LHCN-M2 (cell line): ENCODE measurements at regions not wholly inside any gene's neighbourhood (a gene's known extent, or its start where the extent isn't known, plus 50 kb on each side); places are given as distances from the start of the nearest gene placed in this dataset.

Experiments
- DNase-seq: peaks from one replicate; pipeline ENCODE4 v3.0.0-alpha.2; 2012; ENCODE audit warnings: low read depth

- no peak for DNase-seq
Observed at GRCh38 chr20:41887500-41887899, 269.3 kb upstream of the CHD6 start.

DNA sequence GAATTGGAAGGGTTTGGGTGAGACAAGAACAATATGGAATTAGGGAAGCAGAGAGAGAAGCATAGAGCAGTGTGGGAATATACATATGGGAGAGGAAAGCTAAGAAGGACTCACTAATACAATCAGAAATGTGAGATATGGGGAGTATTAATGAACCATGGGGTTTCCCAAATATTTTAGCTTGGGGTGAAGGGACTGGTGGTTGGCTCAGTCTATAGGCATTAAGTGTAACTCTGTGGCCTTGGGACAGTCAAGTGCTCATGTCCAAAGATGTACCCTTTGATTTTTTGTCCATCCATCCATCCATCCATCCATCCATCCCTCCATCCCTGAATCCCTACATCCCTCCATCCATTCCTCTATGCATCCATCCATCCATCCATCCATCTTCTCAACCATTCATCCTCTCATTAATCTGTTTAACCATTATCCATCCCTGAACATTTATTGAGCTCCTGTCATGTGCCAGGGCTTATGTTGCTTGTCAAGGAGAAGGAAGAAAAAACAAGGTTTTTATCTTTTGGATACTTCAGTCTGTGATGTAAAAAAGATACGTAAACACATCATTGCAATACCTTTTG is 263.4 kb upstream of the CHD6 start:
- DNase-seq = no peak

DNA sequence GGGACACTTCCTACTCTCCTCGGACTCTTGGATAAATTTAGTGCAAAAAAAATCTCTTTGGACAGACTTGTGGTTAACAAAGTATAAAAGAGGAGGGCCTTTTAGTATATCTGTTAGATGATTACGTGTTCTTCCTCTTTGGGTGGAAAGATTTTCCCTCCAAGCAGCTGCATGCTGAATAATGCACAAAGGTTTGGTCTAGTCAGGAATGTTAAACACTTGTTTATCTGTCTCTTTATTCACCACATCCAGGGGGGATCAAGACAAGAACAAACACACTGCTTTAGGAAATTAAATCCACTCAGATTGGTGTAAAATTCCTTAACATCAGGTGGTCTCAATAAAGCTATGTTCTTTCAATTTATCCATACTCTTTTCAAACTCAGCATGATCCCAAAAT is 260.9 kb upstream of the CHD6 start:
- DNase-seq = no peak

DNA sequence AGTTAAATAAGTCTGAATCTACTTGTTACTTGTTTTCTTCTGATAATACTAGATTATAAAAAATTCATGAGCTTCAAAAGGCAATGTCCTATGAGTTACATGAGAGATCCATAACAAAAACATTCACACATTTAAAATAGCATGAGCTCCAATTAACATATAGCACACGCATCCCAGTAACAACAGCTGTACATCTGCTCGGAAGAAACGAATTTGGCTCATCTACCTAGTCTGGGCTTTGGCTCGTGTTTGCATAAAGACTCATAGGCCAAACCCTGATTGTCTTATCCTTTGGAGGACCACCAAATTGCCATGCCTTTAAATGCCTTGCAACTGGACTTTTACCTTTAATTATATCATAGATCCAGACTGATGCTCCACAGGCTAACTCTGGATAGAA is 259.7 kb upstream of the CHD6 start:
- no peak for DNase-seq

DNA sequence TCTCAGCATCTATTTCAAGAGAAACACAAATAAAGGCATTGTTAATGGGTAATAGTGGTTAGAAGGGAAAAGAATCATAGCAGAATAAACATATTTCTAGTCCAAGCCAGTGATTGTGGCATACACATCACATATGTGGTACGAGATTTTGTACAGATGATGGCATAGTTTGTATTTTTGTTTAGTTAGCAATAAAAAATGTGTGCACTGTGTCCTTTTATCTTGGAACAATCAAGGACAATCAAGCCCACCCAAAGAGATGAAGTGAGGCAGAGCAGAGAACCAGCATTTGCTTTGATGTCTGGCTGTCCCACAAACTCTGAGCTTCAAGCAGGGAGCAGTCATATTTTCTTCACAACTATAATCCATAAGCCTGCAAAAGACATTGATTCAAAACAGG is 256.5 kb upstream of the CHD6 start:
- DNase-seq = no peak

DNA sequence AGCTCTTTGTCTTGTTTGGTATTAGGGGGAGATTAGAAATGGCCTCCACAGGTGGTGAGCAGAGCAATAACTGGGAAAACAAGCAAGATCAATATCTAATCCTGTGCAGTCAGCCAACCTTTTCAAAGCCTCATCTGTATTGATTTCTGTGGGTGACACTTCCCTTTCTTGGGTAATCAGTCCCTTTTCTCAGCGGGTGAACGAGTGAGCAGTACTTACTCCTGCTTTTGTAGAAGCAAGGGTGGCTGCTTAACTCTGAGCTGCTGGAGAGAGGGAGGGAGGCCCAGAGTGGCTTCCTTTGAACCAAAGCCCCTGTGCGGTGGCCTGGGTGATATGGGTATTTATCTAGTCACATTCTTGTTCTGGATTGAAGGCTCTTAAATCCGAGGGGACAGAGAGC is 254.8 kb upstream of the CHD6 start:
- DNase-seq = no peak

DNA sequence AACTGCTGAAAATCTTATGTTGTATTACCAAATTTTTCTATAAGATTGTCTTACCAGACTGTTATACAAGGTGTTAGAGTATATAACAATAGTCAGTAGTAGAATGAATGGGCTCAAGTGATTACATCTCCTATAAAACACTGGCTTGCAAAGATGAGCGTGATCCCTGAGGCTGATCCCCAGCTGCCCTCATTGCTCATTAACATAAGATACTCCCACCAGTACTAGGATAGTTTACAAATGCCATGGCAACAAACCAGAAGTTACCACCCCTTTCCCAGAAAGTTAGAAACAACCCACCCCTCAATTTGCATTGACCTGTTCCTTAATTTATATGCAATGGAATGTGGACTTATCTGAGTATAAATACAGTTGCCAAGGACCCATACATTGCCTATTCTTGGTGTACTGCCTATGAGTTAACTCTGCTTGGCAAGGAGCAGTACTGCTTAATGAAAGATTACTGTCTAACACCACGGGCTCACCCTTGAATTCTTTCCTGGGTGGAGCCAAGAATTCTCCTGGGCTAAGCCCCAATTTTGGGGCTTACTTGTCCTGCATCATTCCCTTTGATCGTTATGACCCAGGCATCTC is 252.8 kb upstream of the CHD6 start:
- no peak for DNase-seq

DNA sequence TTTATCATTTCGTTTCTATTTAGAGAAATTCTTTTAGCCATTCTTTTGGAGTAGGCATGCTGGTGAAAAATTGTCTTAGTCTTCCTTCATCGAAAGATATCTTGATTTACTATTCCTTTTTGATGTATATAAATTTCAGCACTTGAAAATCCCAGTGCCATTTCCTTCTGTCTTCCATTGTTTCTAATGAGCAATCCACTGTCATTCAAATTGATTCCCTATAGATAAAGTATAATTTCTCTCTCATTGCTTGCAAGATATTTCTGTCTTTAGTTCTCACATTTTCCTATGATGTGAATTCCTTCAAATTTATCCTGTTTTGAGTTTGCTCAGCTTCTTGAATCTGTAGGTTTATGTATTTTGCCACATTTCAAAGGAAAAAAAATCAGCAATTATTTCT is 251.1 kb upstream of the CHD6 start:
- DNase-seq = no peak

GRCh38 chr20:41865938-41866337 is 247.8 kb upstream of the CHD6 start:
- DNase-seq = no peak

GRCh38 chr20:41862476-41862875 is 244.3 kb upstream of the CHD6 start:
- no peak for DNase-seq

DNA sequence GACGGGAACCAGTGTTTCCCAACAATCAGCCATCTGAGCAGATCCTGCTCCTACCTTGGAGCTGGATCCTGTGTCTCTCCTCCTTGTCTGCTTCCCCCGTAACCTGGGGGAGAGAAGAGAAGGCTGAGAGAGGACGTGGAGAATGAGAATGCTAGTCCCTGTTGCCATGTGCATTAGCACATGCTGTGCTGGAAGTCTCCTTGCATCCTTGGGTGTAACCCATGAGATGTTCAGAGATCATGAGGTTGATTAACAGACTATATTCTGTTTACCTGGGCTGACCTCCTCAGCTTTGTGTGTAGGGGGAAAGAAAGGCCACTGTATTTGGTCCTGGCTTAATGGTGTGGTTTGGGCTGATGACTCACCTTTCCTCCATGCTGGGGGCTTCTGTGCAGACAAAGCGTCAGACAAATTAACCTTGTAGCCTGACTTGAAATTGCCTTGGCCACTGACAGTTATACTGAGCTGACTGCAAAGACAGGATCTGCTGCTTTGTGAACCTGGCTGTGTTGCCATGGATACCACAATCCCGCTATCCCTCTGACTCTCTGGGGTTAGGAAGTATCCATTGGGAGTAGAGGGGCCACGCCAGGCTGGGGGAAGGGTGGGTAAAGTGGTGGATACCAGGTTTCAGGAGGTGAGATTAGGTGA is 243.7 kb upstream of the CHD6 start:
- DNase-seq = no peak

DNA sequence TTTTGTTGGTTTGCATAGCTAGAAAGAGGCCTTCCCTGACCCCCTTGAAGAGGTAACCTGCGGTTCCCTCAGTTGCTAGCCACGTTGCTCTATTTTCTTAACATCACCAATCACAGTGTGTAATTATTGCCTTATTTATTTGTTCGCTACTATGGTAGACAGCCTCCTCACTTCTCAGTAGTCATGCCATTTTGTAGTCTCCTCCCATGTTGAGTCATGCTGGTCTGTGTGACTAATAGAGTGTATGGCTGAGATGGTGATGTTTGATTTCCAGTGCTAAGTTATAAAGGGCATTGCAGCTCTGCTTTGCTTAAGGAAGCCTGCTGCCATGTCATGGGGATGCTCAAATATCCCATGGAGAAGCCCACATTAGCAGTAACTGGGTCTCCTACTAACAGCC is 236.6 kb upstream of the CHD6 start:
- peak; percentile 2 for DNase-seq

DNA sequence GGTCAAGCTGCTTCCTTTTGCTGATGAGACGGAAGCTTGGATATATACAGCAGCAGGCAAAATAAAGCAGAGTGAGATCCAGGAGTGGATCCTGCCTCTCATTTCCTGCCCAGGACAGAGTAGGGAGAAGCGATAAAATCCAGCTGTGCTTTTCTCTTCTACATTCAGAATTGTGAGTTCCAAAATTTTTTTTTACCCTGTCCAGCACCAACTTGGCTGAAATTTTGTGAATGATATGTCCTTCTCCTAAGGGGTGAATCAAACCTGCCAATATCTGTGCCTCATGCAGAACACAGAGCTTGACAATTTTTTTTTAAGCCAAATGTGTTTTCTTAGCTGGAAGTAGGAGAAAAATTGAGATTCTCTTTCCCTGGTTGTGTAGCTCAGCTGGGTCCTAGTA is 235.6 kb upstream of the CHD6 start:
- DNase-seq = no peak

DNA sequence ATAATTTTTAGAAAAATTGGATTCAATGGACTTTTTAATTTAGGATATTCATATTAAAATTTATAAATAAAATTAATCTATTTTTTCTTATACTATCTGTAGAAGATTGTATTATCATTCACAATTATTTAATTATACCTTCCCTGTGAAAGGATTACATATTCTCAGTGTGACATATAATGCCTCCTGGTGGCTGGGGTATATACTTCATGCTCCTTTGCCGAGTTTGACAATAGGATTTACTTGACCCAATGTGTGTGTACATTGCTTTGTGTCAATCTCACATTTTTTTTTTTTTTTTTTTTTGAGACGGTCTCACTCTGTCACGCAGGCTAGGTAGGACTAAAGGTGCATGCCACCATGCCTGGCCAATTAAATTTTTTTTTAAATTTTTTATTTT is 230.0 kb upstream of the CHD6 start:
- no peak for DNase-seq

- DNase-seq = no peak
Observed at GRCh38 chr20:41837669-41838224, 219.6 kb upstream of the CHD6 start.

DNA sequence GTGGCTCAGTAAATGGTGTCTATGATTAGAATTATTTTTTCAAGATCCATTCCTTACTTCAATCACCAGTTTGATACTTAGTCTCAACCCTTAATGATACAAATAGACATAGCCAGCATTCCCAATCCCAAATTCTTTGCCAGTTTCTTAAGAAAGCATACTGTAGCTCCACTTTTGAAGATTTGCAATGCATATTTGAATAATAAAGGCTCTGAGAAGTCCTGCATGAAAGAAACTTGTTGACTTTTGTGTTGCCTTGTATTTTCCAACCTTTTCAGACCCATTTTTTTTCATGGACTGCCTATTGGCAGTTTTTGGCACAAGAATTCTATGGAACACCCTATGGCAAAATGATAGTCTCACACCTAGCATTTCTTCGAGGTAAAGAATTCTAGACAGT is 215.6 kb upstream of the CHD6 start:
- no peak for DNase-seq

DNA sequence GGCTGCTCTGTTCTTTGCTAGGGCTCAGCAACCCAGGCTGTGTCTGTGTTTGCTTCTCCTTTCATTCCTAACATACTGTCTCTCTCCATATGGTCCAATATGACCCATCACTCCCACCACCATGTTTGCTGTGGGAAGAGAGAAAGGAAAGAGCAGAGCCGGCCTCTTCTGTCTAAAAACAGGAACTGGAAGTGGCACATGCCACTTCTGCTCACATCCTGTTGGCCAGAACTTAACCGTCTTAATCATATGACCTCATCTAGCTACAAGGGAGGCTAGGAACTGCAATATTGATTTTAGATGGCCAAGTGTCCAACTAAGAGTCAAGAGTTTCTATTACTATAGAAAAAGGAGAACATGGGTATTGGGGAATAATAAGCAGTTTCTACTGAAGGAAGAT is 212.5 kb upstream of the CHD6 start:
- DNase-seq = no peak

GRCh38 chr20:41819436-41819835 is 201.3 kb upstream of the CHD6 start:
- no peak for DNase-seq

- no peak for DNase-seq
Observed at GRCh38 chr20:41818991-41819390, 200.8 kb upstream of the CHD6 start.

- no peak for DNase-seq
Observed at GRCh38 chr20:41818369-41818768, 200.2 kb upstream of the CHD6 start.

DNA sequence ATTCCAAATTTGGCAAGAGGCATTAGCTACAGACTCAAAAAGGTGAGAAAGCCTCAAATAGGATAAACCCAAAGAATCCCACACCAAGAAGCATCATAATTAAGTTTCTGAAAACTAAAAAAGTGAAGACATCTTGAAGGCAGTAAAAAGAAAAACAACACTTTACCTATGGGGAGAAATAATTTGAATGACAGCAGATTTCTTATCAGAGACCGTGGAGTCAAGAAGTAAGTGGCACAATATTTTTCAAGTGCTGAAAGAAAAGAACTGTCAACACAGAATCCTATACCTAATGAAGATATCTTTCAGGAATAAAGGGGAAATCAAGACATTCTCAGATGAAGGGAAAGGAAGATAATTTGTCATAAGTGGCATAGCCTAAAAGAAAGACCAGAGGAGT is 193.3 kb upstream of the CHD6 start:
- no peak for DNase-seq

- no peak for DNase-seq
Observed at GRCh38 chr20:41800040-41800439, 181.9 kb upstream of the CHD6 start.

DNA sequence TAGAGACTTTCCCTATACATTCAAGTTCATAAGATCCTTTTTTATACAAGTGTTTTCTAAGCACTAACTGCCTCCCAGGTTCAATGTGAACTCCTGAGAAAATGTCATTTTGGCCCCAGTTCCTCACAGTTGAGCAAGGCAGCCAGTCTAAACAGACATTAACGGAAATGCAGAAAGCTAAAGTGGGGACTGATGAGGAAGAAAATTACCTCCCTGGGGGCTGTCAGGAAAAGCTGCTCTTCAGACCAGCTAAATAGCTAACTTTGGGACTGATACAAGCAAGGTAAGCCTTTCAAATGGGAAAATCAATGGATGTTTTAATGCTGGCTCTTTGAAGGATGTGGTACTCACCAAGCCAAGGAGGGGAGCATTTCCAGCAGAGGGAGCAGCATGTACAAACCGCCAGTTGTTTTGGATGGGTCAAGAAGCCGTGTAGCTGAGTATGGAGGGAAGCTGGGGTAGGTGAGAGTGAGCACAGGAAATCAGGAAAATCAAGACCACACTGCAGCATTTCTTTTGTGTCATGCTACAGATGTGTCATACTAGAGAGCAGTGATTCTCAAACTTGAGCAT is 180.8 kb upstream of the CHD6 start:
- DNase-seq = no peak
